GM12874 (cell line): ENCODE measurements at regions not wholly inside any gene's neighbourhood (a gene's known extent, or its start where the extent isn't known, plus 50 kb on each side); places are given as distances from the start of the nearest gene placed in this dataset.

Experiments used
- TF ChIP-seq, protein P1 (sequence below): IDR thresholded peaks from 2 replicates; pipeline ENCODE4 v1.5.1; 2011; ENCODE audit warnings: low read depth, mild to moderate bottlenecking, control low read depth, low read length, moderate library complexity; ENCODE audit not compliant: insufficient read depth

- TF ChIP-seq, protein P1, sequence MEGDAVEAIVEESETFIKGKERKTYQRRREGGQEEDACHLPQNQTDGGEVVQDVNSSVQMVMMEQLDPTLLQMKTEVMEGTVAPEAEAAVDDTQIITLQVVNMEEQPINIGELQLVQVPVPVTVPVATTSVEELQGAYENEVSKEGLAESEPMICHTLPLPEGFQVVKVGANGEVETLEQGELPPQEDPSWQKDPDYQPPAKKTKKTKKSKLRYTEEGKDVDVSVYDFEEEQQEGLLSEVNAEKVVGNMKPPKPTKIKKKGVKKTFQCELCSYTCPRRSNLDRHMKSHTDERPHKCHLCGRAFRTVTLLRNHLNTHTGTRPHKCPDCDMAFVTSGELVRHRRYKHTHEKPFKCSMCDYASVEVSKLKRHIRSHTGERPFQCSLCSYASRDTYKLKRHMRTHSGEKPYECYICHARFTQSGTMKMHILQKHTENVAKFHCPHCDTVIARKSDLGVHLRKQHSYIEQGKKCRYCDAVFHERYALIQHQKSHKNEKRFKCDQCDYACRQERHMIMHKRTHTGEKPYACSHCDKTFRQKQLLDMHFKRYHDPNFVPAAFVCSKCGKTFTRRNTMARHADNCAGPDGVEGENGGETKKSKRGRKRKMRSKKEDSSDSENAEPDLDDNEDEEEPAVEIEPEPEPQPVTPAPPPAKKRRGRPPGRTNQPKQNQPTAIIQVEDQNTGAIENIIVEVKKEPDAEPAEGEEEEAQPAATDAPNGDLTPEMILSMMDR: no peak
These were observed 50.1 kb upstream of the FBXL17 start for GRCh38 chr5:108432024-108432423.
